ENCODE measurements at regions not wholly inside any gene's neighbourhood (a gene's known extent, or its start where the extent isn't known, plus 50 kb on each side); places are given as distances from the start of the nearest gene placed in this dataset.

DNA sequence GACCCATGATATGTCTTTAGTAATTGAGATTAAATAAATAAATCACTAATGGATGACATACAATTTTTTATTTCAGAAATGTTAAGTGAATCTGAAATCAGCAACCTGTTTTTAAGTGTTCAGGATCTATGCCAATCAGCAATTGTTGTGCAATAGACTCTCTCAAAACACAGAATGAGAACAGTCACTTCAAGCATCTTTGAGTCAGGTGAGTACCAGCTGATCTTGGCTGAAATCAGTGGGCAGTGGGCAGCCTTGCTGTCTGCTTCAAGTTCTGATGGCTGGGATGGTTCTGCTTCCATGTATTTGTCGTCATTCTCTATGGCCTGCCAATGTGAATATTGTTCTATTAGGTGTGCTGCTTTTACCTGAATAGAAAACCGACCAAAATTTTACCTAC, 82.3 kb upstream of the NRG3 start:
- no peak for DNase-seq (ENCODE audit: low spot score)

DNA sequence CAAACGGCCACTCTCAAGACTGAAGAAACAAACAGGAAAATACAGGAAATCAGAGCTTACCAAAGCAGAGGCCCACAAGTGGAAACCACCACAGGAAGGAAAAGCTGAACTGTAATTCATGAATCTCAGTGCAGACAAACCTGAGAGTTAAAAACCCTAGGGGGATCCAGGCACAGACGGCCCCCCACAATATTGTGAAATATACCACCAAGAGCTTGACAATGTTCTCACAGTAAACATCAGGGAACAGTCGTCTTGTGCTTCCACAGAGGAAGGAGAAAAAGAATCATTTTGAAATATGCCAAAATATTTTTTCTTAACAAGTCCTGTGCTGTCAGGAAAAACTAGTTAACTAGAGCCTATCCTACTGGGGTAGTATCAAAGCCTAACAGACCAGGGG, 68.2 kb upstream of the NRG3 start:
- DNase-seq (ENCODE audit: low spot score), result no peak

DNA sequence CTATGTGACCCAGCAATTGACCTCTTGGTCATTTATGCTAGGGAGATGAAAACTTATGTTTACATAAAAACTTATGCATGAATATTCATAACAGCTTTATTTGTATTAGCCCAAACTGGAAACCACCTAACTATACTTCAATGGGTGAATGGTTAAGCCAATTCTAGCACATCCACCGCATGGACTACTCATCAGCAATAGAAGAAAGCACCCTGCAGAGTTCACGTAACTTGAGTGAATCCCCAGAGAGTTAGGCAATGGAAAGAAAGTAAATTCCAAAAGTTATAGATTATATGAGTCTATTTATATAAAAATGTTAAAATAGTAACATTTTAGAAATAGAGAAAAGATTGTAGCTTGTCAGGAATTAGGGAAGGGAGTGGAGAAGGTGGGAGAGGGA, 60.2 kb upstream of the NRG3 start:
- DNase-seq (ENCODE audit: low spot score), result no peak

DNA sequence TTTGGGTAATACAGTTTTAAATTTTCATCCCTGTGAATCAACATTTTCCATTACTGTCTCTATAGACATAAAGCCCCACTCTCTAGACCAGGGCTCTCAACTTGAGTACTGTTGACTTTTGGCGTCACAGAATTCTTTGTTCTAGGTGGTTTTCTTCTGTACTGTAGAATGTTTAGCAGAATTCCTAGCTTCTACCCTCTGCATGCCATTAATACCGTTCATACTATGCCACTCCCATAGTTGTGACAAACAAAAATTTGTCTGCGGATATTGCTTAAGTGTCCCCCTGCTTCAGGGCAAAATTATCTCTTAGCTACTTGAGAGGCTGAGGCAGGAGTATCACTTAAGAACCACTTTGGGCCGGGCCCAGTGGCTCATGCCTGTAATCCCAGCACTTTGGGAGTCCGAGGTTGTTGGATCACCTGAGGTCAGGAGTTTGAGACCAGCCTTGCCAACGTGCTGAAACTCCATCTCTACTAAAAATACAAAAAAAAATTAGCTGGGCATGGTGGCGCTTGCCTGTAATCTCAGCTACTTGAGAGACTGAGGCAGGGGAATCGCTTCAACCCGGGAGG, 57.3 kb upstream of the NRG3 start:
- DNase-seq (ENCODE audit: low spot score), result no peak

DNA sequence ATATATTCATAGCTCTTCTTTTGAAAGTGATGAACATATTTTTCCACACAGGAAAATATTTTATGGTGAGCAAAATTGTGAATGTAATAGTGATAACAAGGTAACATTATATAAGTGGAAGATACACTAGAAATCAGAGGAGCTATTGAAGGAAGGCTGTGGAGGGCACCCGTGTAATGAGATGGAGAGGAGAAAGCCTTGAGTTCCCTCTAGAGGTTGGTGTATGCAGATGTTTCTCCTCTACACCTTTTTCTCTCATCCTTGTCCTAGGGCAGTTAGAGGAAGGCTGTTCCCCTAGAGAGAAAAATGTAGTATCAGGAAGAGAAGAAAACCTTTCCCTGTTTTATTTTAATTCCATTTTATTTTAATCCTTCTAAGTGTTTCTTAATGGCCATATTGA, 54.6 kb upstream of the NRG3 start:
- DNase-seq (ENCODE audit: low spot score), result no peak

All from cerebellar cortex (tissue), 1 donor.